ENCODE measurements at regions not wholly inside any gene's neighbourhood (a gene's known extent, or its start where the extent isn't known, plus 50 kb on each side); places are given as distances from the start of the nearest gene placed in this dataset.

DNA sequence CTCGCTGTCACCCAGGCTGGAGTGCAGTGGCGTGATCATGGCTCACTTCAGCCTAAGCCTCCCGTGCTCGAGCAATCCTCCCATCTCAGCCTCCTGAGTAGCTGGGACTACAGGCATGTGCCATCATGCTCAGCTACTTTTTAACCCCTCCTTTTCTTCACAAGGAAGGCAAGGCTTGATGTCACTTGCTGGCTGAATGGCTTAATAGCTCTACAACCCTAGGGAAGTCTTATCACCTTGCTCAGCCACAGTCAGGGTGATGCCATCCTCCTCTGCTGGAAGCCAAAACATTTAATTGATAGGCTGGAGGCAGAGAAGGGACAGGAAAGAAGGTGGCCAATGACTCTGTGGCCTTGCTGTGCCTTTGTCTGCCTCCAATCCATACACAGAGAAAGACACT is 131.9 kb downstream of the MED15 start (continued):
- TF ChIP-seq ZNF433 (tag by site-specific recombination; IDR thresholded peaks at IDR 0.05; ENCODE audit: low read depth) (no peak), ZNF146 (tag by site-specific recombination; IDR thresholded peaks at IDR 0.05) (no peak), ZNF596 (tag by site-specific recombination; IDR thresholded peaks at IDR 0.05) (no peak), ZBTB1 (tag by site-specific recombination; IDR thresholded peaks at IDR 0.05) (no peak)
- TF ChIP-seq, protein P1, sequence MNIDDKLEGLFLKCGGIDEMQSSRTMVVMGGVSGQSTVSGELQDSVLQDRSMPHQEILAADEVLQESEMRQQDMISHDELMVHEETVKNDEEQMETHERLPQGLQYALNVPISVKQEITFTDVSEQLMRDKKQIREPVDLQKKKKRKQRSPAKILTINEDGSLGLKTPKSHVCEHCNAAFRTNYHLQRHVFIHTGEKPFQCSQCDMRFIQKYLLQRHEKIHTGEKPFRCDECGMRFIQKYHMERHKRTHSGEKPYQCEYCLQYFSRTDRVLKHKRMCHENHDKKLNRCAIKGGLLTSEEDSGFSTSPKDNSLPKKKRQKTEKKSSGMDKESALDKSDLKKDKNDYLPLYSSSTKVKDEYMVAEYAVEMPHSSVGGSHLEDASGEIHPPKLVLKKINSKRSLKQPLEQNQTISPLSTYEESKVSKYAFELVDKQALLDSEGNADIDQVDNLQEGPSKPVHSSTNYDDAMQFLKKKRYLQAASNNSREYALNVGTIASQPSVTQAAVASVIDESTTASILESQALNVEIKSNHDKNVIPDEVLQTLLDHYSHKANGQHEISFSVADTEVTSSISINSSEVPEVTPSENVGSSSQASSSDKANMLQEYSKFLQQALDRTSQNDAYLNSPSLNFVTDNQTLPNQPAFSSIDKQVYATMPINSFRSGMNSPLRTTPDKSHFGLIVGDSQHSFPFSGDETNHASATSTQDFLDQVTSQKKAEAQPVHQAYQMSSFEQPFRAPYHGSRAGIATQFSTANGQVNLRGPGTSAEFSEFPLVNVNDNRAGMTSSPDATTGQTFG (tag by site-specific recombination; IDR thresholded peaks at IDR 0.05; ENCODE audit: borderline replicate concordance), result no peak

DNA sequence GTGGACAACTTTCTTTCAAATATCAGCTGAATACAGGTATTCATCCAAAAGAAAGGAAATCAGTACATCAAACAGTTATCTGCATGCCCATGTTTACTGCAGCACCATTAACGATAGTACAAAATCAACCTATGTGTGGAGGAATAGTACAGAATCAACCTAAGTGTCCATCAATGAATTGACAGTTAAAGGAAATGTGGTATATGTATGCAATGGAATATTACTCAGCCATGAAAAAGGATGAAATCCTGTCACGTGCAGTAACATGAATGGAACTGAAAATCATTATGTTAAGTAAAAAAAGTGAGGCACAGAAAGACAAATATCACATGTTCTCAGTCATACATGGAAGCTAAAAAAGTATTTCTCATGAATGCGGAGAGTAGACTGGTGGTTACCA is 132.3 kb downstream of the MED15 start:
- H3K9me3 ChIP-seq (ENCODE audit: control insufficient read depth, insufficient read depth, low read depth, low read length), result no peaks in the 10 kb centered on the region
- no peaks in the 10 kb centered on the region for H3K4me1 ChIP-seq (ENCODE audit: control insufficient read depth, insufficient read depth, low read length)
- no peak overlapping the region for H3K27ac ChIP-seq (ENCODE audit: extremely low read depth, low read depth, low read length)
- no peak overlapping the region for H3K4me3 ChIP-seq (ENCODE audit: low read depth, low read length)
- ChIA-PET POLR2A (interaction anchor here (0.5 kb wide), 1 partner anchor 9 kb away, joined by 3 read pairs; no protein-coding TSS in a partner anchor), CTCF (interaction anchor here (0.7 to 1.4 kb wide), 2 partner anchors 9 to 221 kb away, joined by 3 read pairs; no protein-coding TSS in a partner anchor)
- TF ChIP-seq, protein P2, sequence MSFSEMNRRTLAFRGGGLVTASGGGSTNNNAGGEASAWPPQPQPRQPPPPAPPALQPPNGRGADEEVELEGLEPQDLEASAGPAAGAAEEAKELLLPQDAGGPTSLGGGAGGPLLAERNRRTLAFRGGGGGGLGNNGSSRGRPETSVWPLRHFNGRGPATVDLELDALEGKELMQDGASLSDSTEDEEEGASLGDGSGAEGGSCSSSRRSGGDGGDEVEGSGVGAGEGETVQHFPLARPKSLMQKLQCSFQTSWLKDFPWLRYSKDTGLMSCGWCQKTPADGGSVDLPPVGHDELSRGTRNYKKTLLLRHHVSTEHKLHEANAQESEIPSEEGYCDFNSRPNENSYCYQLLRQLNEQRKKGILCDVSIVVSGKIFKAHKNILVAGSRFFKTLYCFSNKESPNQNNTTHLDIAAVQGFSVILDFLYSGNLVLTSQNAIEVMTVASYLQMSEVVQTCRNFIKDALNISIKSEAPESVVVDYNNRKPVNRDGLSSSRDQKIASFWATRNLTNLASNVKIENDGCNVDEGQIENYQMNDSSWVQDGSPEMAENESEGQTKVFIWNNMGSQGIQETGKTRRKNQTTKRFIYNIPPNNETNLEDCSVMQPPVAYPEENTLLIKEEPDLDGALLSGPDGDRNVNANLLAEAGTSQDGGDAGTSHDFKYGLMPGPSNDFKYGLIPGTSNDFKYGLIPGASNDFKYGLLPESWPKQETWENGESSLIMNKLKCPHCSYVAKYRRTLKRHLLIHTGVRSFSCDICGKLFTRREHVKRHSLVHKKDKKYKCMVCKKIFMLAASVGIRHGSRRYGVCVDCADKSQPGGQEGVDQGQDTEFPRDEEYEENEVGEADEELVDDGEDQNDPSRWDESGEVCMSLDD (tag by site-specific recombination; IDR thresholded peaks at IDR 0.05), result no peak
- TF ChIP-seq, protein P3, sequence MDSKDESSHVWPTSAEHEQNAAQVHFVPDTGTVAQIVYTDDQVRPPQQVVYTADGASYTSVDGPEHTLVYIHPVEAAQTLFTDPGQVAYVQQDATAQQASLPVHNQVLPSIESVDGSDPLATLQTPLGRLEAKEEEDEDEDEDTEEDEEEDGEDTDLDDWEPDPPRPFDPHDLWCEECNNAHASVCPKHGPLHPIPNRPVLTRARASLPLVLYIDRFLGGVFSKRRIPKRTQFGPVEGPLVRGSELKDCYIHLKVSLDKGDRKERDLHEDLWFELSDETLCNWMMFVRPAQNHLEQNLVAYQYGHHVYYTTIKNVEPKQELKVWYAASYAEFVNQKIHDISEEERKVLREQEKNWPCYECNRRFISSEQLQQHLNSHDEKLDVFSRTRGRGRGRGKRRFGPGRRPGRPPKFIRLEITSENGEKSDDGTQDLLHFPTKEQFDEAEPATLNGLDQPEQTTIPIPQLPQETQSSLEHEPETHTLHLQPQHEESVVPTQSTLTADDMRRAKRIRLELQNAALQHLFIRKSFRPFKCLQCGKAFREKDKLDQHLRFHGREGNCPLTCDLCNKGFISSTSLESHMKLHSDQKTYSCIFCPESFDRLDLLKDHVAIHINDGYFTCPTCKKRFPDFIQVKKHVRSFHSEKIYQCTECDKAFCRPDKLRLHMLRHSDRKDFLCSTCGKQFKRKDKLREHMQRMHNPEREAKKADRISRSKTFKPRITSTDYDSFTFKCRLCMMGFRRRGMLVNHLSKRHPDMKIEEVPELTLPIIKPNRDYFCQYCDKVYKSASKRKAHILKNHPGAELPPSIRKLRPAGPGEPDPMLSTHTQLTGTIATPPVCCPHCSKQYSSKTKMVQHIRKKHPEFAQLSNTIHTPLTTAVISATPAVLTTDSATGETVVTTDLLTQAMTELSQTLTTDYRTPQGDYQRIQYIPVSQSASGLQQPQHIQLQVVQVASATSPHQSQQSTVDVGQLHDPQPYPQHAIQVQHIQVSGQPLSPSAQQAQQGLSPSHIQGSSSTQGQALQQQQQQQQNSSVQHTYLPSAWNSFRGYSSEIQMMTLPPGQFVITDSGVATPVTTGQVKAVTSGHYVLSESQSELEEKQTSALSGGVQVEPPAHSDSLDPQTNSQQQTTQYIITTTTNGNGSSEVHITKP (tag by site-specific recombination; IDR thresholded peaks at IDR 0.05), result no peak
- no peak for TF ChIP-seq ZBTB21 (tag by site-specific recombination; IDR thresholded peaks at IDR 0.05)
- no peak for TF ChIP-seq ZFHX2 (tag by site-specific recombination; conservative IDR thresholded peaks at IDR 0.05)
- peak; percentile 100 for TF ChIP-seq ZNF146 (tag by site-specific recombination; IDR thresholded peaks at IDR 0.05)
- TF ChIP-seq, protein P4, sequence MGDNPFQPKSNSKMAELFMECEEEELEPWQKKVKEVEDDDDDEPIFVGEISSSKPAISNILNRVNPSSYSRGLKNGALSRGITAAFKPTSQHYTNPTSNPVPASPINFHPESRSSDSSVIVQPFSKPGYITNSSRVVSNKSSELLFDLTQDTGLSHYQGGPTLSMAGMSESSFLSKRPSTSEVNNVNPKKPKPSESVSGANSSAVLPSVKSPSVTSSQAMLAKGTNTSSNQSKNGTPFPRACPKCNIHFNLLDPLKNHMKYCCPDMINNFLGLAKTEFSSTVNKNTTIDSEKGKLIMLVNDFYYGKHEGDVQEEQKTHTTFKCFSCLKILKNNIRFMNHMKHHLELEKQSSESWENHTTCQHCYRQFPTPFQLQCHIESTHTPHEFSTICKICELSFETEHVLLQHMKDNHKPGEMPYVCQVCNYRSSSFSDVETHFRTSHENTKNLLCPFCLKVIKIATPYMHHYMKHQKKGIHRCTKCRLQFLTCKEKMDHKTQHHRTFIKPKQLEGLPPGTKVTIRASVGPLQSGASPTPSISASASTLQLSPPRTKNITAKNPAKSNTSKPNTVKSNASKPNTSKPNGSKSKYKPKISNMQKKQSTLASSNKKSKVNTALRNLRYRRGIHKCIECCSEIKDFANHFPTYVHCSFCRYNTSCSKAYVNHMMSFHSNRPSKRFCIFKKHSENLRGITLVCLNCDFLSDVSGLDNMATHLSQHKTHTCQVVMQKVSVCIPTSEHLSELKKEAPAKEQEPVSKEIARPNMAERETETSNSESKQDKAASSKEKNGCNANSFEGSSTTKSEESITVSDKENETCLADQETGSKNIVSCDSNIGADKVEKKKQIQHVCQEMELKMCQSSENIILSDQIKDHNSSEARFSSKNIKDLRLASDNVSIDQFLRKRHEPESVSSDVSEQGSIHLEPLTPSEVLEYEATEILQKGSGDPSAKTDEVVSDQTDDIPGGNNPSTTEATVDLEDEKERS (tag by site-specific recombination; IDR thresholded peaks at IDR 0.05), result peak; percentile 91; the same call in 1 of the 2 replicates
- TF ChIP-seq ZFP3 (tag by site-specific recombination; IDR thresholded peaks at IDR 0.05; ENCODE audit: low read depth), result no peak
- TF ChIP-seq, protein P5, sequence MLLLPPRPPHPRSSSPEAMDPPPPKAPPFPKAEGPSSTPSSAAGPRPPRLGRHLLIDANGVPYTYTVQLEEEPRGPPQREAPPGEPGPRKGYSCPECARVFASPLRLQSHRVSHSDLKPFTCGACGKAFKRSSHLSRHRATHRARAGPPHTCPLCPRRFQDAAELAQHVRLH (tag by site-specific recombination; IDR thresholded peaks at IDR 0.05), result peak; percentile 84; the same call in 1 of the 2 replicates
- TF ChIP-seq, protein P6, sequence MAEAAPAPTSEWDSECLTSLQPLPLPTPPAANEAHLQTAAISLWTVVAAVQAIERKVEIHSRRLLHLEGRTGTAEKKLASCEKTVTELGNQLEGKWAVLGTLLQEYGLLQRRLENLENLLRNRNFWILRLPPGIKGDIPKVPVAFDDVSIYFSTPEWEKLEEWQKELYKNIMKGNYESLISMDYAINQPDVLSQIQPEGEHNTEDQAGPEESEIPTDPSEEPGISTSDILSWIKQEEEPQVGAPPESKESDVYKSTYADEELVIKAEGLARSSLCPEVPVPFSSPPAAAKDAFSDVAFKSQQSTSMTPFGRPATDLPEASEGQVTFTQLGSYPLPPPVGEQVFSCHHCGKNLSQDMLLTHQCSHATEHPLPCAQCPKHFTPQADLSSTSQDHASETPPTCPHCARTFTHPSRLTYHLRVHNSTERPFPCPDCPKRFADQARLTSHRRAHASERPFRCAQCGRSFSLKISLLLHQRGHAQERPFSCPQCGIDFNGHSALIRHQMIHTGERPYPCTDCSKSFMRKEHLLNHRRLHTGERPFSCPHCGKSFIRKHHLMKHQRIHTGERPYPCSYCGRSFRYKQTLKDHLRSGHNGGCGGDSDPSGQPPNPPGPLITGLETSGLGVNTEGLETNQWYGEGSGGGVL (tag by site-specific recombination; IDR thresholded peaks at IDR 0.05), result no peak
- no peaks in the 10 kb centered on the region for H3K36me3 ChIP-seq (ENCODE audit: control insufficient read depth in 2 of 2, insufficient read depth in 1 of 2, low read length in 2 of 2)

Data from HEK293 (cell line).